ENCODE measurements at regions not wholly inside any gene's neighbourhood (a gene's known extent, or its start where the extent isn't known, plus 50 kb on each side); places are given as distances from the start of the nearest gene placed in this dataset.

- Histone ChIP-seq H3K4me3 (ENCODE audit: low read length) (no peak overlapping the region), H3K4me1 (ENCODE audit: control insufficient read depth, low read depth, low read length) (no peaks in the 10 kb centered on the region), H2BK120ac (ENCODE audit: low read depth, low read length) (no peak overlapping the region), H3K79me2 (ENCODE audit: control insufficient read depth, insufficient read depth, low read length) (no peaks in the 10 kb centered on the region), H4K5ac (ENCODE audit: low read length) (no peak overlapping the region), H3K27me3 (ENCODE audit: insufficient read depth, low read length, poor library complexity) (no peaks in the 10 kb centered on the region), H2AK5ac (ENCODE audit: low read length) (no peak overlapping the region), H3K18ac (ENCODE audit: low read length) (no peak overlapping the region), H3K4me2 (ENCODE audit: low read length) (no peak overlapping the region), H3K56ac (ENCODE audit: low read length) (no peak overlapping the region), H2BK5ac (ENCODE audit: low read length) (no peak overlapping the region), H3K23ac (ENCODE audit: low read length) (no peak overlapping the region), H3K4ac (ENCODE audit: low read depth, low read length) (no peak overlapping the region), H3K27ac (ENCODE audit: low read depth, low read length) (no peak overlapping the region), H2BK15ac (replicated peaks; ENCODE audit: low read depth) (no peak overlapping the region), H3K36me3 (ENCODE audit: control insufficient read depth, insufficient read depth, low read length) (no peaks in the 10 kb centered on the region), H3K79me1 (ENCODE audit: low read length) (no peaks in the 10 kb centered on the region), H4K8ac (ENCODE audit: low read depth, low read length) (no peak overlapping the region), H3K9ac (ENCODE audit: low read length) (no peak overlapping the region)
- DNase-seq: no peak
- WGBS (ENCODE audit: extremely low coverage, insufficient coverage, low lambda C conversion rate): 100% methylated on average over 1 of the region's 1 CpG
Observed at GRCh38 chr3:87414271-87414670, 137.9 kb upstream of the POU1F1 start.

GRCh38 chr3:87413814-87414213 lies 137.4 kb upstream of the POU1F1 start:
- no peaks in the 10 kb centered on the region for H3K36me3 ChIP-seq (ENCODE audit: control insufficient read depth, insufficient read depth, low read length)
- H3K4me3 ChIP-seq (ENCODE audit: low read length): no peak overlapping the region
- no peaks in the 10 kb centered on the region for H3K27me3 ChIP-seq (ENCODE audit: insufficient read depth, low read length, poor library complexity)
- H3K18ac ChIP-seq (ENCODE audit: low read length): no peak overlapping the region
- H2BK15ac ChIP-seq (replicated peaks; ENCODE audit: low read depth): no peak overlapping the region
- no peak overlapping the region for H3K23ac ChIP-seq (ENCODE audit: low read length)
- no peaks in the 10 kb centered on the region for H3K79me1 ChIP-seq (ENCODE audit: low read length)
- no CpG with 5 or more reads among the region's 3 CpGs for WGBS (ENCODE audit: extremely low coverage, insufficient coverage, low lambda C conversion rate)
- no peak overlapping the region for H3K9ac ChIP-seq (ENCODE audit: low read length)
- no peak overlapping the region for H4K8ac ChIP-seq (ENCODE audit: low read depth, low read length)
- no peak overlapping the region for H3K4ac ChIP-seq (ENCODE audit: low read depth, low read length)
- H3K27ac ChIP-seq (ENCODE audit: low read depth, low read length): no peak overlapping the region
- no peak overlapping the region for H2AK5ac ChIP-seq (ENCODE audit: low read length)
- no peak overlapping the region for H3K56ac ChIP-seq (ENCODE audit: low read length)
- H3K4me1 ChIP-seq (ENCODE audit: control insufficient read depth, low read depth, low read length): no peaks in the 10 kb centered on the region
- no peak overlapping the region for H4K5ac ChIP-seq (ENCODE audit: low read length)
- no peak overlapping the region for H3K4me2 ChIP-seq (ENCODE audit: low read length)
- no peak overlapping the region for H2BK5ac ChIP-seq (ENCODE audit: low read length)
- DNase-seq: no peak
- H3K79me2 ChIP-seq (ENCODE audit: control insufficient read depth, insufficient read depth, low read length): no peaks in the 10 kb centered on the region
- no peak overlapping the region for H2BK120ac ChIP-seq (ENCODE audit: low read depth, low read length)

GRCh38 chr3:87410110-87410509 lies 133.7 kb upstream of the POU1F1 start:
- Histone ChIP-seq H3K4ac (ENCODE audit: low read depth, low read length) (no peak overlapping the region), H3K18ac (ENCODE audit: low read length) (no peak overlapping the region), H2AK5ac (ENCODE audit: low read length) (no peak overlapping the region), H3K56ac (ENCODE audit: low read length) (no peak overlapping the region), H3K27me3 (ENCODE audit: insufficient read depth, low read length, poor library complexity) (no peaks in the 10 kb centered on the region), H2BK5ac (ENCODE audit: low read length) (no peak overlapping the region), H3K79me2 (ENCODE audit: control insufficient read depth, insufficient read depth, low read length) (no peaks in the 10 kb centered on the region), H4K8ac (ENCODE audit: low read depth, low read length) (no peak overlapping the region), H2BK15ac (replicated peaks; ENCODE audit: low read depth) (no peak overlapping the region), H2BK120ac (ENCODE audit: low read depth, low read length) (no peak overlapping the region), H3K4me2 (ENCODE audit: low read length) (no peak overlapping the region), H3K79me1 (ENCODE audit: low read length) (no peaks in the 10 kb centered on the region), H3K27ac (ENCODE audit: low read depth, low read length) (no peak overlapping the region), H3K36me3 (ENCODE audit: control insufficient read depth, insufficient read depth, low read length) (no peaks in the 10 kb centered on the region), H3K4me1 (ENCODE audit: control insufficient read depth, low read depth, low read length) (no peaks in the 10 kb centered on the region), H3K23ac (ENCODE audit: low read length) (no peak overlapping the region), H3K9ac (ENCODE audit: low read length) (no peak overlapping the region), H4K5ac (ENCODE audit: low read length) (no peak overlapping the region), H3K4me3 (ENCODE audit: low read length) (no peak overlapping the region)
- DNase-seq: no peak

- no CpG with 5 or more reads among the region's 4 CpGs for WGBS (ENCODE audit: extremely low coverage, insufficient coverage, low lambda C conversion rate)
Observed at GRCh38 chr3:87398168-87398801, 121.9 kb upstream of the POU1F1 start.

GRCh38 chr3:87397211-87397610 lies 120.8 kb upstream of the POU1F1 start:
- Histone ChIP-seq H3K18ac (ENCODE audit: low read length) (no peak overlapping the region), H3K4me1 (ENCODE audit: control insufficient read depth, low read depth, low read length) (no peaks in the 10 kb centered on the region), H2AK5ac (ENCODE audit: low read length) (no peak overlapping the region), H4K5ac (ENCODE audit: low read length) (no peak overlapping the region), H3K36me3 (ENCODE audit: control insufficient read depth, insufficient read depth, low read length) (no peaks in the 10 kb centered on the region), H2BK120ac (ENCODE audit: low read depth, low read length) (no peak overlapping the region), H2BK5ac (ENCODE audit: low read length) (no peak overlapping the region), H3K23ac (ENCODE audit: low read length) (no peak overlapping the region), H4K8ac (ENCODE audit: low read depth, low read length) (no peak overlapping the region), H3K9ac (ENCODE audit: low read length) (no peak overlapping the region), H3K4me3 (ENCODE audit: low read length) (no peak overlapping the region), H3K27me3 (ENCODE audit: insufficient read depth, low read length, poor library complexity) (no peaks in the 10 kb centered on the region), H3K79me2 (ENCODE audit: control insufficient read depth, insufficient read depth, low read length) (no peaks in the 10 kb centered on the region), H3K4ac (ENCODE audit: low read depth, low read length) (no peak overlapping the region), H3K56ac (ENCODE audit: low read length) (no peak overlapping the region), H3K27ac (ENCODE audit: low read depth, low read length) (no peak overlapping the region), H2BK15ac (replicated peaks; ENCODE audit: low read depth) (no peak overlapping the region), H3K4me2 (ENCODE audit: low read length) (no peak overlapping the region), H3K79me1 (ENCODE audit: low read length) (no peaks in the 10 kb centered on the region)
- no CpG with 5 or more reads among the region's 2 CpGs for WGBS (ENCODE audit: extremely low coverage, insufficient coverage, low lambda C conversion rate)
- DNase-seq: no peak

More at GRCh38 chr3:87398168-87398801, 121.9 kb upstream of the POU1F1 start:
- no peaks in the 10 kb centered on the region for H3K27me3 ChIP-seq (ENCODE audit: insufficient read depth, low read length, poor library complexity)
- no peaks in the 10 kb centered on the region for H3K79me1 ChIP-seq (ENCODE audit: low read length)
- no peak overlapping the region for H2BK120ac ChIP-seq (ENCODE audit: low read depth, low read length)
- no peak overlapping the region for H2AK5ac ChIP-seq (ENCODE audit: low read length)
- no peak overlapping the region for H2BK5ac ChIP-seq (ENCODE audit: low read length)
- no peak overlapping the region for H3K56ac ChIP-seq (ENCODE audit: low read length)
- H3K4me1 ChIP-seq (ENCODE audit: control insufficient read depth, low read depth, low read length): no peaks in the 10 kb centered on the region
- no peak overlapping the region for H3K9ac ChIP-seq (ENCODE audit: low read length)
- no peak overlapping the region for H4K5ac ChIP-seq (ENCODE audit: low read length)
- no peaks in the 10 kb centered on the region for H3K36me3 ChIP-seq (ENCODE audit: control insufficient read depth, insufficient read depth, low read length)
- H3K4ac ChIP-seq (ENCODE audit: low read depth, low read length): no peak overlapping the region
- no peak overlapping the region for H3K4me3 ChIP-seq (ENCODE audit: low read length)
- H3K18ac ChIP-seq (ENCODE audit: low read length): no peak overlapping the region
- no peaks in the 10 kb centered on the region for H3K79me2 ChIP-seq (ENCODE audit: control insufficient read depth, insufficient read depth, low read length)
- H3K4me2 ChIP-seq (ENCODE audit: low read length): no peak overlapping the region
- no peak overlapping the region for H2BK15ac ChIP-seq (replicated peaks; ENCODE audit: low read depth)
- DNase-seq: no peak
- H3K23ac ChIP-seq (ENCODE audit: low read length): no peak overlapping the region
- no peak overlapping the region for H3K27ac ChIP-seq (ENCODE audit: low read depth, low read length)
- no peak overlapping the region for H4K8ac ChIP-seq (ENCODE audit: low read depth, low read length)

GRCh38 chr3:87390821-87391220 lies 114.4 kb upstream of the POU1F1 start:
- no peaks in the 10 kb centered on the region for H3K27me3 ChIP-seq (ENCODE audit: insufficient read depth, low read length, poor library complexity)
- H2AK5ac ChIP-seq (ENCODE audit: low read length): no peak overlapping the region
- no CpG with 5 or more reads among the region's 3 CpGs for WGBS (ENCODE audit: extremely low coverage, insufficient coverage, low lambda C conversion rate)
- no peaks in the 10 kb centered on the region for H3K79me2 ChIP-seq (ENCODE audit: control insufficient read depth, insufficient read depth, low read length)
- no peaks in the 10 kb centered on the region for H3K36me3 ChIP-seq (ENCODE audit: control insufficient read depth, insufficient read depth, low read length)
- H3K27ac ChIP-seq (ENCODE audit: low read depth, low read length): no peak overlapping the region
- no peak overlapping the region for H2BK15ac ChIP-seq (replicated peaks; ENCODE audit: low read depth)
- H3K4ac ChIP-seq (ENCODE audit: low read depth, low read length): no peak overlapping the region
- no peak overlapping the region for H4K8ac ChIP-seq (ENCODE audit: low read depth, low read length)
- no peak overlapping the region for H2BK120ac ChIP-seq (ENCODE audit: low read depth, low read length)
- no peak overlapping the region for H4K5ac ChIP-seq (ENCODE audit: low read length)
- H3K4me2 ChIP-seq (ENCODE audit: low read length): no peak overlapping the region
- no peak overlapping the region for H2BK5ac ChIP-seq (ENCODE audit: low read length)
- H3K23ac ChIP-seq (ENCODE audit: low read length): no peak overlapping the region
- no peaks in the 10 kb centered on the region for H3K79me1 ChIP-seq (ENCODE audit: low read length)
- H3K4me1 ChIP-seq (ENCODE audit: control insufficient read depth, low read depth, low read length): no peaks in the 10 kb centered on the region
- no peak for DNase-seq
- no peak overlapping the region for H3K18ac ChIP-seq (ENCODE audit: low read length)
- H3K9ac ChIP-seq (ENCODE audit: low read length): no peak overlapping the region
- no peak overlapping the region for H3K4me3 ChIP-seq (ENCODE audit: low read length)
- no peak overlapping the region for H3K56ac ChIP-seq (ENCODE audit: low read length)
